ENCODE measurements at regions not wholly inside any gene's neighbourhood (a gene's known extent, or its start where the extent isn't known, plus 50 kb on each side); places are given as distances from the start of the nearest gene placed in this dataset.
A peak's percentile ranks its signal among the peaks of the same experiment; 100 is the strongest.

DNA sequence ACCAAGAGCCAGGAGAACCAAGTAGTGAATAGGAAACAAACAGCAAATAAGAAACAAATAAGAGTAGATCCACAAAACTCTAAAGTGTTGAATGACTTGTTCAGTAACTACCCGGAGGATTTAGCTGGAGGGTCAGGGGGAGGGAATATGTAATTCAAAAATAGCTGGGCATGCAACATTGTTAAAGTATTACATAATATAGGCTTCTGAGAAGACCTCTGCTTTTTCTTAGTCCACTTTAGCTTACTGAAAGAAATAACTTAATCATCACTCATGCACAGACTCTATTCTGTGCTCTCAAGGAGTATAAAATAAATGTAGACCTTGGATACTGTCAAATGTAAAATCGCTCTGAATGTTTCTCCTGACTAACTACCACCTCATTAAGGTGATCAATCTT is 183.2 kb upstream of the POU5F2 start:
- TF ChIP-seq, protein P1, sequence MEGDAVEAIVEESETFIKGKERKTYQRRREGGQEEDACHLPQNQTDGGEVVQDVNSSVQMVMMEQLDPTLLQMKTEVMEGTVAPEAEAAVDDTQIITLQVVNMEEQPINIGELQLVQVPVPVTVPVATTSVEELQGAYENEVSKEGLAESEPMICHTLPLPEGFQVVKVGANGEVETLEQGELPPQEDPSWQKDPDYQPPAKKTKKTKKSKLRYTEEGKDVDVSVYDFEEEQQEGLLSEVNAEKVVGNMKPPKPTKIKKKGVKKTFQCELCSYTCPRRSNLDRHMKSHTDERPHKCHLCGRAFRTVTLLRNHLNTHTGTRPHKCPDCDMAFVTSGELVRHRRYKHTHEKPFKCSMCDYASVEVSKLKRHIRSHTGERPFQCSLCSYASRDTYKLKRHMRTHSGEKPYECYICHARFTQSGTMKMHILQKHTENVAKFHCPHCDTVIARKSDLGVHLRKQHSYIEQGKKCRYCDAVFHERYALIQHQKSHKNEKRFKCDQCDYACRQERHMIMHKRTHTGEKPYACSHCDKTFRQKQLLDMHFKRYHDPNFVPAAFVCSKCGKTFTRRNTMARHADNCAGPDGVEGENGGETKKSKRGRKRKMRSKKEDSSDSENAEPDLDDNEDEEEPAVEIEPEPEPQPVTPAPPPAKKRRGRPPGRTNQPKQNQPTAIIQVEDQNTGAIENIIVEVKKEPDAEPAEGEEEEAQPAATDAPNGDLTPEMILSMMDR (IDR thresholded peaks at IDR 0.05): no peak

DNA sequence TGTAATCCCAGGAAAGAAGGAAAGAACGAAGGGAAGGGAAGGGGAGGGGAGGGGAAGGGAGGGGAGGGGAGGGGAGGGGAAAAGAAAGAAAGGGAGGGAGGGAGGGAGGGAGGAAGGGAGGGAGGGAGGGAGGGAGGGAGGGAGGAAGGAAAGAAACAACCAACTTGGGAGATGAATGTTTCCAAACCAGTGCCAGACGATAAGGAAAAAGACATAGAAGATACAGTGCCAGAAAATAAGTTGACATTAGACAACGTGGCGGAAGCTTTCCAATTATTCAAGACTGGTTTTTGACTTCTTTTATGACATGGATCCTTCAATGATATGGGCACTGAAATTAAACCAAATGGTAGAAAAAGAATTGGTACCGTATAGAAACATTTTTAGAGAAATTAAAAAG is 181.2 kb upstream of the POU5F2 start:
- TF ChIP-seq, protein P1 (IDR thresholded peaks at IDR 0.05): no peak

DNA sequence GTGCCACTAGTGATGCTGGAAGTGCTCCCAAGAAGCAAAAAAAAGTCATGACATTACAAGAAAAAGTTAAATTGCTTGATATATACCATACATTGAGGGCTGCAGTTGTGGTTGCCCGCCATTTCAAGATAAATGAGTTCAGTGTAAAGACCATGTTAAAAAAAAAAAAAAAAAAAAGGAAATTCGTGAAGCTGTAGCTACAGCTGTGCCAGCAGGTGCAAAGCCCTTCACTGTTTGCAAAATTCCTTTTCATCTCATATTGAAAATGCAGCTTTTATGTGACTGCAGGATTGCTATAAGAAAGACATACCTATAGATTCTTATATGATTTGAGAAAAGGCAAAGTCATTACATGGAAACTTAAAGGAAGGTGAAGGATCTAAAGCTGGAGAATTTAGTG is 179.6 kb upstream of the POU5F2 start:
- TF ChIP-seq, protein P1 (IDR thresholded peaks at IDR 0.05): no peak

DNA sequence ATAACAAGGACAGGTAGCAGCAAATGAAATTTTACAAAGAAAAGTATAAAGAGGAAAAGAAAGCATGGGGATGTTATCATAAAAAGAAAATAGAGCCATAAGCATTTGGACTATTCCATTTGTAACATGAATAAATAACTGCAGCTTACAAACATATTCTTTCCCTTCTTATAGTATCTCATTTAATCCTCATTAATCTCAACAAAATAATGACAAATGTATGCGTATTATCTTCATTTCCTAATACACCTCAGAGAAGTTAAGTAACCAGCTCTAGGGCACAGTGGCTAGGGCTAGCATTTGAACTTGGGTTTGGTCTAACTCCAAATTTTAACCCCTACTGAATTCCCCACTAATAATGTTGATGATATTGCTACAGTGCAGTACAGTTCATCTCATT is 175.5 kb upstream of the POU5F2 start:
- TF ChIP-seq, protein P1 (IDR thresholded peaks at IDR 0.05): no peak

DNA sequence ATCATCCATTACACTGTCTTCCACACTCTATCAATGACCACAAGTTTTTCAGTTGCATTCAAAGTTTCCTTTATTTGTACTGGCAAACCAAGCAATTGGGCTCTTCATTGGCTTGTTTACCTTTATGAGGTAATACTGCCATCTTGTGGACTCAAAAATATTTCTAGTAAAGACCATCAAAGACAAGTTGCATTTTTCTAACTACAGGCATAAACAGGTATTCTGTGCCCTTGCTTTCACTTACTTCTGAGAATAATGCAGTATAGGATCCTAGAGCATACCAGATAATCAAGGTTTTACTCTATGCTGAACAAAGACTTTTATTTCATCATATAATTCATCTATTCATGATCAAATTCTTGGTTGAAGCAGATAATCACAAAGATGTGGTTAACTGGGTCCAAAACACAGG is 173.7 kb upstream of the POU5F2 start:
- TF ChIP-seq, protein P1 (IDR thresholded peaks at IDR 0.05): peak; percentile 66

DNA sequence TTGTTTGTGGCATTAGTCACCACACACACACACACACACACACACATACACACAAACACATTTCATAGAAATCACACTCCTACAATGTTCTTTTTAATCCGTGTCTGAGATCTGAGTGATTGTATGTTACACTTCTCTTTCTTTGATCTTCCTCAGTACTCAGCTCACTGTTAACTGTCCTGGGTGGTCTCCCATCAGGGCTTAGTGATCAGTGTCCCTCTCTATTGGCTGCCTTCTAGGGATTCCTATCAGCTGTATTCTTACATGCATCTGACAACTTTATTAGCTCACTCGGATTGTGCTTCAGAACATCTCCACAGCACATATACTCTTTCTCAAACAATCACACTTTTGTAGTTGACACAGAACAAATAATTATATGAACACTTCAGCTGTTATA is 170.2 kb upstream of the POU5F2 start:
- TF ChIP-seq, protein P1 (IDR thresholded peaks at IDR 0.05): no peak

DNA sequence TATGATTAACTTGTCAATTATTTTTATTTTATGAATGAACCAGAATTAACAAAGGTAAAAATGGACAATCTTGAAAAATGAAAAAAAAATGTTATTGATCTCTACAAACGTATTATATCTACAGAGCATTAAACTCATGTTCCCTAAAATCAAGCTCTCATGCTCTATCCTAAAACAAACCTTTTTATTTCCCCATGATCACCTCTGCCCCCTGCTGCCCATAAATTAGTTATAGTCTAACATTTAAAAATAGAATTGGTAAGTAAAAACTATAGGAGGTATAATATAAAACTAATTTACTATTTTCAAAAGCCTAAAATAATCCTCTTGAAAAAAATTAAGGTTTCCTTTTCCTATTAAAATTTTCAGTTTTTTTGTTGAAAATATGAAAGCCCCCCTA is 168.0 kb upstream of the POU5F2 start:
- TF ChIP-seq, protein P1 (IDR thresholded peaks at IDR 0.05): peak; percentile 43; the same call in 1 of the 2 replicates

DNA sequence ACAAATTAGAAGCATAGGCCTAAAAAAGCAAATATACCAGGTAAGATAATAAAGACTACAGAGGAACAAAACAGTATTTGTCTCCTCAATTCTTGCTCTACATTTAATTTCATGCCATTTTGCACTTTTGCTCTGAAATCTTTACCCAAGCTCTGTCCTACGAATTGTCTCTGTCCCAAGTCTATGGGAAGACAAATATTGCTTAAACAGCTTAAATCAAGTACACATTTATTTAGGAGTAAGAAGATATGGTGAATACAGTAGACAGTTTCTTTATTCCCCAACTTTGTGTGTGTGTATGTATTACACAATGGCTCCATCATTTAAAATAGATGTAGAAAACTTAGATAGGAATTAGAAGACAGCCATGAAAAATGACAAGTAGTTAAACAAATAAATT is 163.5 kb upstream of the POU5F2 start:
- TF ChIP-seq, protein P1 (IDR thresholded peaks at IDR 0.05): no peak

Measured in LNCAP (cell line).